Gastroesophageal sphincter (tissue), 3 donors: ENCODE measurements at regions not wholly inside any gene's neighbourhood (a gene's known extent, or its start where the extent isn't known, plus 50 kb on each side); places are given as distances from the start of the nearest gene placed in this dataset.

Source experiments
- CTCF ChIP-seq, 4 experiments: fragments of 200-600 bp in 2 of 4; fragments of 450-650 bp in 2 of 4; sonication (generic) in 1 of 4; IDR thresholded peaks; one replicate each; pipeline ENCODE4 v1.5.1; 2017 to 2019; ENCODE audit warnings: antibody characterized with exemption in 4 of 4, mild to moderate bottlenecking in 2 of 4, moderate library complexity in 2 of 4
- EP300 ChIP-seq: sonication (generic); formaldehyde crosslinking; IDR thresholded peaks from one replicate; pipeline ENCODE4 v1.6.1; 2017; ENCODE audit warnings: antibody characterized with exemption, mild to moderate bottlenecking
- POLR2A ChIP-seq, 2 donors: fragments of 450-650 bp; IDR thresholded peaks; one replicate each; pipeline ENCODE4 v1.6.1; 2017; ENCODE audit warnings: antibody characterized with exemption in 2 of 2, mild to moderate bottlenecking in 2 of 2, moderate library complexity in 1 of 2
- POLR2AphosphoS5 ChIP-seq: sonication (generic); formaldehyde crosslinking; IDR thresholded peaks from one replicate; pipeline ENCODE4 v1.6.1; 2017; ENCODE audit warnings: antibody characterized with exemption

- TF ChIP-seq CTCF (IDR thresholded peaks at IDR 0.05) (no peak), POLR2AphosphoS5 (no peak), POLR2A (IDR thresholded peaks at IDR 0.05) (no peak), EP300 (no peak)
These were observed 88.2 kb upstream of the ANKRD55 start for GRCh38 chr5:56321236-56321881.
